Gastrocnemius medialis (tissue), 4 donors: ENCODE measurements at regions not wholly inside any gene's neighbourhood (a gene's known extent, or its start where the extent isn't known, plus 50 kb on each side); places are given as distances from the start of the nearest gene placed in this dataset.

ENCODE experiments used
- ATAC-seq, 2 donors: fragments of 150-250 bp; one replicate each; pipeline ENCODE4 v1.9.1; 2016
- DNase-seq, 2 donors: peaks; one replicate each; pipeline ENCODE4 v3.0.0-alpha.2; 2019
- H3K27ac ChIP-seq, 4 donors: fragments of 200-600 bp; sonication (generic); 1 replicate in 1 of 4; 2 replicates in 3 of 4; pipeline ENCODE4 v1.5.1; 2016 to 2018; ENCODE audit warnings: mild to moderate bottlenecking in 2 of 4, moderate library complexity in 1 of 4
- H3K27me3 ChIP-seq, 3 donors: fragments of 200-600 bp; sonication (generic) in 2 of 3; 1 replicate in 1 of 3; 2 replicates in 2 of 3; pipeline versions ENCODE4 v1.5.1 to v1.6.0; 2016 to 2019; ENCODE audit warnings: mild to moderate bottlenecking in 1 of 3, moderate library complexity in 1 of 3
- H3K36me3 ChIP-seq, 2 donors: fragments of 200-600 bp; sonication (generic) in 1 of 2; one replicate each; pipeline ENCODE4 v1.5.1; 2017 to 2018
- H3K4me1 ChIP-seq, 2 donors: fragments of 200-600 bp; sonication (generic) in 1 of 2; one replicate each; pipeline ENCODE4 v1.5.1; 2016 to 2017; ENCODE audit warnings: mild to moderate bottlenecking in 2 of 2
- H3K4me3 ChIP-seq, 4 donors: fragments of 200-600 bp; sonication (generic) in 3 of 4; 1 replicate in 1 of 4; 2 replicates in 3 of 4; pipeline ENCODE4 v1.5.1; 2016 to 2019; ENCODE audit warnings: mild to moderate bottlenecking in 2 of 4
- H3K9me3 ChIP-seq, 3 donors: fragments of 200-600 bp; sonication (generic) in 2 of 3; 1 replicate in 1 of 3; 2 replicates in 2 of 3; pipeline ENCODE4 v1.5.1; 2016 to 2019
- CTCF ChIP-seq, 5 experiments: fragments of 450-650 bp in 3 of 5; fragments of 200-600 bp in 2 of 5; sonication (generic) in 2 of 5; IDR thresholded peaks in 4 of 5; conservative IDR thresholded peaks in 1 of 5; 1 replicate in 4 of 5; 2 replicates in 1 of 5; pipeline ENCODE4 v1.5.1; 2016 to 2019; ENCODE audit warnings: antibody characterized with exemption in 5 of 5, mild to moderate bottlenecking in 3 of 5, moderate library complexity in 3 of 5
- POLR2A ChIP-seq, 2 donors: fragments of 450-650 bp; IDR thresholded peaks; one replicate each; pipeline ENCODE4 v1.6.1; 2017; ENCODE audit warnings: antibody characterized with exemption in 2 of 2, mild to moderate bottlenecking in 2 of 2, moderate library complexity in 2 of 2
- in situ Hi-C, 4 donors: fragments of 200-750 bp; cut with MboI; loops; one replicate each; pipeline versions ENCODE4 v1.15.0 to v1.8.0; 2017; ENCODE audit warnings: low sequenced_read_pairs in 4 of 4
- intact Hi-C: fragments of 100-400 bp; cut with DNase I; formaldehyde crosslinking; loops from one replicate; pipeline ENCODE4 v1.15.1; 2023; ENCODE audit warnings: low total_unique reads

- Histone ChIP-seq H3K4me3 (no peak overlapping the region), H3K9me3 (no peaks in the 10 kb centered on the region), H3K27ac (no peak overlapping the region), H3K4me1 (no peaks in the 10 kb centered on the region), H3K36me3 (no peaks in the 10 kb centered on the region), H3K27me3 (no peaks in the 10 kb centered on the region)
- ATAC-seq (no peak), DNase-seq (no peak)
- intact Hi-C loops (no loop called here), in situ Hi-C loops (no loop called here)
- TF ChIP-seq CTCF (IDR thresholded peaks at IDR 0.05 in 4 of 5, conservative IDR thresholded peaks at IDR 0.05 in 1 of 5) (no peak), POLR2A (IDR thresholded peaks at IDR 0.05) (no peak)
These were observed 991.6 kb downstream of the BCL11B start for GRCh38 chr14:98280436-98280835.

GRCh38 chr14:98288825-98289224, 983.2 kb downstream of the BCL11B start:
- no peak for ATAC-seq
- no peak for DNase-seq
- Histone ChIP-seq H3K27ac (no peak overlapping the region), H3K9me3 (no peaks in the 10 kb centered on the region), H3K27me3 (no peaks in the 10 kb centered on the region), H3K4me1 (no peaks in the 10 kb centered on the region), H3K4me3 (no peak overlapping the region), H3K36me3 (no peaks in the 10 kb centered on the region)
- intact Hi-C loops (no loop called here), in situ Hi-C loops (no loop called here)
- TF ChIP-seq CTCF (IDR thresholded peaks at IDR 0.05 in 4 of 5, conservative IDR thresholded peaks at IDR 0.05 in 1 of 5) = no peak
- no peak for TF ChIP-seq POLR2A (IDR thresholded peaks at IDR 0.05)

- Histone ChIP-seq H3K4me3 (no peak overlapping the region), H3K27me3 (no peaks in the 10 kb centered on the region), H3K36me3 (no peaks in the 10 kb centered on the region), H3K4me1 (no peaks in the 10 kb centered on the region), H3K27ac (no peak overlapping the region), H3K9me3 (no peaks in the 10 kb centered on the region)
- no peak for ATAC-seq
- no peak for TF ChIP-seq CTCF (IDR thresholded peaks at IDR 0.05 in 4 of 5, conservative IDR thresholded peaks at IDR 0.05 in 1 of 5)
- TF ChIP-seq POLR2A (IDR thresholded peaks at IDR 0.05) = no peak
- DNase-seq = no peak
- intact Hi-C loops = no loop called here
- in situ Hi-C loops = no loop called here
These were observed 981.4 kb downstream of the BCL11B start for GRCh38 chr14:98290596-98290995.

GRCh38 chr14:98292191-98292590, 979.8 kb downstream of the BCL11B start:
- Histone ChIP-seq H3K9me3 (no peaks in the 10 kb centered on the region), H3K4me1 (no peaks in the 10 kb centered on the region), H3K4me3 (no peak overlapping the region), H3K27ac (no peak overlapping the region), H3K27me3 (no peaks in the 10 kb centered on the region), H3K36me3 (no peaks in the 10 kb centered on the region)
- TF ChIP-seq POLR2A (IDR thresholded peaks at IDR 0.05) (no peak), CTCF (IDR thresholded peaks at IDR 0.05 in 4 of 5, conservative IDR thresholded peaks at IDR 0.05 in 1 of 5) (no peak)
- ATAC-seq (no peak), DNase-seq (no peak)
- intact Hi-C loops = no loop called here
- in situ Hi-C loops = no loop called here

GRCh38 chr14:98293576-98293975, 978.4 kb downstream of the BCL11B start:
- H3K36me3 ChIP-seq = no peaks in the 10 kb centered on the region
- no peak for DNase-seq
- intact Hi-C loops = no loop called here
- H3K9me3 ChIP-seq = no peaks in the 10 kb centered on the region
- no peak for ATAC-seq
- TF ChIP-seq CTCF (IDR thresholded peaks at IDR 0.05 in 4 of 5, conservative IDR thresholded peaks at IDR 0.05 in 1 of 5) = no peak
- H3K4me1 ChIP-seq = no peaks in the 10 kb centered on the region
- H3K4me3 ChIP-seq = no peak overlapping the region
- in situ Hi-C loops = no loop called here
- no peak overlapping the region for H3K27ac ChIP-seq
- H3K27me3 ChIP-seq = no peaks in the 10 kb centered on the region
